Left lung (tissue), 4 donors: ENCODE measurements at regions not wholly inside any gene's neighbourhood (a gene's known extent, or its start where the extent isn't known, plus 50 kb on each side); places are given as distances from the start of the nearest gene placed in this dataset.

Source experiments
- ATAC-seq: fragments of 200-7000 bp; cut with Tn5 transposase; one replicate; pipeline ENCODE4 v1.9.1; 2020; ENCODE audit warnings: moderate library complexity
- DNase-seq, 4 donors: peaks; one replicate each; pipeline ENCODE4 v3.0.0-alpha.2; 2013 to 2020
- H3K27ac ChIP-seq, 2 donors: fragments of 200-600 bp; sonication (generic) in 1 of 2; one replicate each; pipeline versions ENCODE4 v1.5.0 to v1.8.0; 2020 to 2021
- H3K27me3 ChIP-seq, 2 donors: fragments of 200-600 bp; sonication (generic) in 1 of 2; one replicate each; pipeline versions ENCODE4 v1.5.0 to v1.8.0; 2020 to 2021
- H3K36me3 ChIP-seq, 2 donors: fragments of 200-600 bp; sonication (generic) in 1 of 2; one replicate each; pipeline versions ENCODE4 v1.5.0 to v1.8.0; 2020 to 2021
- H3K4me1 ChIP-seq, 2 donors: fragments of 200-600 bp; one replicate each; pipeline ENCODE4 v1.8.0; 2021
- H3K4me3 ChIP-seq, 2 donors: fragments of 200-600 bp; sonication (generic) in 1 of 2; one replicate each; pipeline versions ENCODE4 v1.5.0 to v1.8.0; 2020 to 2021; ENCODE audit warnings: mild to moderate bottlenecking in 1 of 2
- H3K9me3 ChIP-seq, 2 donors: fragments of 200-600 bp; sonication (generic) in 1 of 2; one replicate each; pipeline versions ENCODE4 v1.5.0 to v1.8.0; 2020 to 2021
- intact Hi-C, 2 donors: fragments of 100-400 bp; cut with DNase I; formaldehyde crosslinking; loops; one replicate each; pipeline versions ENCODE4 v1.11.2 to v1.14.2; 2022
- TF ChIP-seq, protein P1 (sequence below), 2 donors: fragments of 200-600 bp; sonication (generic) in 1 of 2; IDR thresholded peaks; one replicate each; pipeline versions ENCODE4 v1.5.0 to v1.8.0; 2021; ENCODE audit warnings: antibody characterized with exemption in 2 of 2
- donor health status: DM: no; HTN: yes; CAD: no.
- donor health status: DM: no; HTN: no; CAD: no.

DNA sequence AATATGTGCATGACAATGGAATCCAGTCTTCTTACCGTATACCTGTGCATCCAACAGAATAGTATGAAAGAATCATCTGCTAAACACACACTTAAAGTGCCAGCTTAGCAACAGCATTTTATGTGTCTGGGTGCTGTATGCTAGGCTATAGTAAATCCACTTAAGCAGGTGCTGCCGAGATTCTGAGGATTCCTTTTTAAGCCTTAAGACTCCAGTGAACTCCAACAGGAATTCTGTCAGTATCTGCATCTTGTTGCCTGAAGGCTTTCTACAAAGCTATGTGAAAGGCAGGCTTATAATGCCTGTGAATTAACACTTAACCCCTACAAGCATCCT, 1076.4 kb upstream of the PABPC4L start:
- Histone ChIP-seq H3K27ac (no peak overlapping the region), H3K27me3 (no peaks in the 10 kb centered on the region), H3K9me3 (no peaks in the 10 kb centered on the region), H3K4me1 (no peaks in the 10 kb centered on the region), H3K4me3 (no peak overlapping the region), H3K36me3 (no peaks in the 10 kb centered on the region)
- DNase-seq (no peak), ATAC-seq (no peak)
- TF ChIP-seq, protein P1, sequence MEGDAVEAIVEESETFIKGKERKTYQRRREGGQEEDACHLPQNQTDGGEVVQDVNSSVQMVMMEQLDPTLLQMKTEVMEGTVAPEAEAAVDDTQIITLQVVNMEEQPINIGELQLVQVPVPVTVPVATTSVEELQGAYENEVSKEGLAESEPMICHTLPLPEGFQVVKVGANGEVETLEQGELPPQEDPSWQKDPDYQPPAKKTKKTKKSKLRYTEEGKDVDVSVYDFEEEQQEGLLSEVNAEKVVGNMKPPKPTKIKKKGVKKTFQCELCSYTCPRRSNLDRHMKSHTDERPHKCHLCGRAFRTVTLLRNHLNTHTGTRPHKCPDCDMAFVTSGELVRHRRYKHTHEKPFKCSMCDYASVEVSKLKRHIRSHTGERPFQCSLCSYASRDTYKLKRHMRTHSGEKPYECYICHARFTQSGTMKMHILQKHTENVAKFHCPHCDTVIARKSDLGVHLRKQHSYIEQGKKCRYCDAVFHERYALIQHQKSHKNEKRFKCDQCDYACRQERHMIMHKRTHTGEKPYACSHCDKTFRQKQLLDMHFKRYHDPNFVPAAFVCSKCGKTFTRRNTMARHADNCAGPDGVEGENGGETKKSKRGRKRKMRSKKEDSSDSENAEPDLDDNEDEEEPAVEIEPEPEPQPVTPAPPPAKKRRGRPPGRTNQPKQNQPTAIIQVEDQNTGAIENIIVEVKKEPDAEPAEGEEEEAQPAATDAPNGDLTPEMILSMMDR (IDR thresholded peaks at IDR 0.05), result no peak
- intact Hi-C loops, result no loop called here

DNA sequence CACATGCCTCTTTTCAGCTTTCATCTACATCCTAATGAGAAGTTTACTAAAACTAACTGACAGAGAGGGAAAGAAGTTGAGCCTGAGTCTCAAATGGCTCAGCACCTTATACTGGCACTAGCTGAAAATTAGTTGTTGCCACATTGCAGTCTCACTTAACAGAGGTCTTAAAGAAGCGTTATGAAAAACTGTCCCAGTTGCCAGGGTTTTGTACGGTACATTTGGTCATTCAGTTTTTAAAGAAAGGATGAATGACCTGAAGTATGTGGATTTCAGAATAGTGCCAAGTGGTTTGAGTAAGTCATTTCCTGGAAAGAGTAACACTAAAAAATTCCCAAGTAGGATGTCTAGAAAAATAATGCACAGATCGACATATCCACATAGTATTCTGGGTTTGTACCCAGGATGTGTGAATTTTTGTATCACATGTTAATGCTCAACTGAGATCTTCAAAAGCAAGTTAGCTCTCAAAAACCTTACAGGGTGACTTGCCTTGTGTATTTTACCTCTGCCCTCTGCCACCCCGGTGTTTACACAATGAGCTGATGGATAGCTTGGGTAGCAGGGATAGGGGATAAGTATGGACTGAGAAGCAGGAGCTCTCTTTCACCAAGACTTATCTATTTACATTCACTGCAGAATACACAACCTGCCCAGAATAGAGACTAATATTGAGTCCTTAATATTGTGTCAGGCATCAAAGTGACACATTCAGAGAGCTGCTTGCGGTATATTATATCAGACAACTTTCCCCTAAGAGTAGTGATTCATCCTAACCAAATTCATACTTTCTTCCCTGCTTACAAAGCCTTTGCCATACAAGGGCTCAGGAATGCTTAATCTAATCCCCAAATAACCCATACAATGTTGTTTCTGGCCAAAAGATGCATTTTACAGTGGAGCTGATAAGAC, 1075.7 kb upstream of the PABPC4L start:
- no peaks in the 10 kb centered on the region for H3K27me3 ChIP-seq
- no peak overlapping the region for H3K4me3 ChIP-seq
- no peak for DNase-seq
- H3K9me3 ChIP-seq, result no peaks in the 10 kb centered on the region
- no peak for ATAC-seq
- intact Hi-C loops, result no loop called here
- H3K4me1 ChIP-seq, result no peaks in the 10 kb centered on the region
- H3K27ac ChIP-seq, result no peak overlapping the region
- no peaks in the 10 kb centered on the region for H3K36me3 ChIP-seq
- TF ChIP-seq, protein P1 (IDR thresholded peaks at IDR 0.05), result no peak

DNA sequence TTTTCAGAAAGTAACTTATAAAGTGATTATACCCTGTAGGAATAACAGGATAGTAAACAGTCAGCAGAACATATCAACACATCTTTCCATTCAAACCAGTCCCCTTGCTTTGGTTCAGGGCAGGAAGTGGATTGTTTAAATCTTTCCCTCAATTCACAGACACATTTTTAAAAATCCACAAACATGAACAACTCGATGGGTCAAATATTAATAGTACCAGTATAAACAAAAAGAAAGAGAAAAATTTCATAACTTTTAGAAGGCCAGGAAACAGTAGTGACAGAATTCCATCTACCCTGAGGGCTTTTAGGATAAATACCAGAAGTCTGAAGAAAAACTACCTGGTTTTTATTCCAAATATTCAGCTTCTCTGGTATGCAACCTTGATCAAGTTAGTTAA, 1072.8 kb upstream of the PABPC4L start:
- Histone ChIP-seq H3K27ac (no peak overlapping the region), H3K27me3 (no peaks in the 10 kb centered on the region), H3K9me3 (no peaks in the 10 kb centered on the region), H3K36me3 (no peaks in the 10 kb centered on the region), H3K4me3 (no peak overlapping the region), H3K4me1 (no peaks in the 10 kb centered on the region)
- no peak for DNase-seq
- intact Hi-C loops, result no loop called here
- TF ChIP-seq, protein P1 (IDR thresholded peaks at IDR 0.05), result no peak
- ATAC-seq, result no peak

DNA sequence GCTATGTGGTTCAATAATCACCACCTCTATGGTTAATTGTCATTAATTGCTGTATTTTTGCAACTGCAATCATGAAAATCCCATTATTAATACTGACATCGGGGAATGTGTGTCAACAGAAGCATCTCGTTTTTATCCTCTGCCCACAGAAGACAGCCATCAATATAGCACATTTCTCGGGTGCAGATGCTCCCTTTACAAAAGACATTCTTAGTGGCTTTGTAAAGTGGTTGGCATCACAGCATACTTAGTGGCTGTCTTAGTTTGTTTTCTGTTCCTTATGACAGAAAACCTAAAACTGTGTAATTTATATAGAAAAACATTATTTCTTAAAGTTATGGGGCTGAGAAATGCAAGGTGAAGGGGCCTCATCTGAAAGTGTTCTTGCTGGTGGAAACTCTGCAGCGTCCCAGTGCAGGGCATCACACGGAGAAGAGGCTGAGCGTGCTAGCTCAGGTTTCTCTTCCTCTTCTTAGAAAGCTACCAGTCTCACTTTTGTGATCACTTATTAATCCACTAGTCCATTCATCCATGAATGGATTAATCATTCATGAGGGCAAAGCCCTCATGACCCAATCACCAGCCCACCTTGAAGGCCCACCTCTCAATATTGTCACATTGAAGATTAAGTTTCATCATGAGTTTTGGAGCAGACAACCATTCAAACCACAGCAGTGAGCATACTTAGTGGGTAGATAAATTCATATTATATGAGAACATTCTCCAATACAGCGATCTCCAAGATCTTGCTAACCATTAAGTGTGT, 1067.7 kb upstream of the PABPC4L start:
- no peak for ATAC-seq
- intact Hi-C loops, result no loop called here
- Histone ChIP-seq H3K36me3 (no peaks in the 10 kb centered on the region), H3K4me1 (no peaks in the 10 kb centered on the region), H3K27ac (no peak overlapping the region), H3K9me3 (no peaks in the 10 kb centered on the region), H3K4me3 (no peak overlapping the region), H3K27me3 (no peaks in the 10 kb centered on the region)
- no peak for DNase-seq
- TF ChIP-seq, protein P1 (IDR thresholded peaks at IDR 0.05), result no peak

DNA sequence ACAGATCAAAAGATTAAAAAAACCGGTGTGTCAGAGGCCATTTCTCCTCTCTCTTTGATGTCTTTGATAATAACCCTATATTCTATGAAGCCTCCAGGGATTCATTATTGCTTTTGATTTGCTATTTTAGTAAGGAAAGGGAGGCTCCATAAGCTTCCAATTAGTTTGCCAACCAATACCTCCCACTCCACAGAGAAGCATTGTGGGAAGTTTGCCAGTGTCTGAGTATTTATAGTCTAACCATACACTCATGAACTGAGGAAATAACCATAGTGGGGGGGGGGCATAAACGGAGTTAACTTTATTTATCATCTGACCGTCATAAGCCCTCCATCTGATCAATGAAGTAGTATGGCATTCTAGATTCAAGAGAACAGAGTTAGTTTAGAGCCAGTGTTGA, 1066.8 kb upstream of the PABPC4L start:
- Histone ChIP-seq H3K9me3 (no peaks in the 10 kb centered on the region), H3K27ac (no peak overlapping the region), H3K27me3 (no peaks in the 10 kb centered on the region), H3K4me3 (no peak overlapping the region), H3K36me3 (no peaks in the 10 kb centered on the region), H3K4me1 (no peaks in the 10 kb centered on the region)
- ATAC-seq, result no peak
- intact Hi-C loops, result no loop called here
- TF ChIP-seq, protein P1 (IDR thresholded peaks at IDR 0.05), result no peak
- DNase-seq, result no peak
